ENCODE measurements at regions not wholly inside any gene's neighbourhood (a gene's known extent, or its start where the extent isn't known, plus 50 kb on each side); places are given as distances from the start of the nearest gene placed in this dataset.

- TF ChIP-seq CTCF (conservative IDR thresholded peaks at IDR 0.05; ENCODE audit: low read length): no peak
- no peak for TF ChIP-seq EZH2phosphoT487 (IDR thresholded peaks at IDR 0.05; ENCODE audit: borderline replicate concordance, low read depth, low read length)
These were observed 217.9 kb upstream of the THBS1 start for GRCh38 chr15:39362821-39363561.

Data from OCI-LY7 (cell line).